ENCODE measurements at regions not wholly inside any gene's neighbourhood (a gene's known extent, or its start where the extent isn't known, plus 50 kb on each side); places are given as distances from the start of the nearest gene placed in this dataset.

DNA sequence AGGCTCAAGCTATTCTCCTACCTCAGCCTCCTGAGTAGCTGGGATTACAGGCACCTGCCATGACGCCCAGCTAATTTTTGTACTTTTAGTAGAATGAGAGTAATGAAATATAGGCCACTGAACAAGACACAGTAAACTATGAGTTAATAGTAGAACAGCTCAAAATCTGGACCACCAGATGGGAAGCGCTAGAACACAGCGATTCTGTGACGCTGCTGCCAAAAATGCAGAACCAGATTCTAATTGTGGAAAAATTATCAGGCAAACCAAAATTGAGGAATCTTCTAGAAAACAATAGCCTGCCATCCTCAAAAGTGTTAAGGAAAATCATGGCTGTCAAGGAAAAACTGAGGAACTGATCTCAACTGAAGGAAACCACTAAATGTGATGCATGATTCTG is 111.4 kb upstream of the TIAM1 start (continued):
- TF ChIP-seq CBX8 (IDR thresholded peaks at IDR 0.05; ENCODE audit: borderline replicate concordance, low read depth, low read length) (no peak), RXRA (IDR thresholded peaks at IDR 0.05; ENCODE audit: insufficient read depth, low read depth, low read length) (no peak), RFX5 (IDR thresholded peaks at IDR 0.05; ENCODE audit: borderline replicate concordance, low read depth, low read length) (no peak)
- TF ChIP-seq, protein P1, sequence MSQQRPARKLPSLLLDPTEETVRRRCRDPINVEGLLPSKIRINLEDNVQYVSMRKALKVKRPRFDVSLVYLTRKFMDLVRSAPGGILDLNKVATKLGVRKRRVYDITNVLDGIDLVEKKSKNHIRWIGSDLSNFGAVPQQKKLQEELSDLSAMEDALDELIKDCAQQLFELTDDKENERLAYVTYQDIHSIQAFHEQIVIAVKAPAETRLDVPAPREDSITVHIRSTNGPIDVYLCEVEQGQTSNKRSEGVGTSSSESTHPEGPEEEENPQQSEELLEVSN (IDR thresholded peaks at IDR 0.05), result no peak
